ENCODE measurements at regions not wholly inside any gene's neighbourhood (a gene's known extent, or its start where the extent isn't known, plus 50 kb on each side); places are given as distances from the start of the nearest gene placed in this dataset.

DNA sequence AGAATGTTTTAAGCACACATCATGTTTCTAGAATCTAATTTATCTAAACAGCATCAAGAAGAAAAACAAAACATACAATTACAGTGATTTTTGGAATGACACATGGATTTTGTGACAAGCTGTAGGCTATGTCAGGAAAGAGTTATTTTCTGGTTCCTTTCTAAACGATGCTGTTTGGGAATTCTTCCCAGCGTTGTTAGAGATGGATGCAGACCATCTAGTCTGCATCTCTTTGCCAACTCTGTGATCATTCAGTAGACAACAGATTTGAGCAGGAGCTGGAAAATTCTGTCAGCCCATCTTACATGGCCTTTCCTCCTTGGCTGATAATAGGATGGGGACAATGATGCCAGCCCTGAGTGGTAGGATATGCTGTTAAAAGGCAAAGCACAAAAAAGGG, 295.7 kb upstream of the TRPC7 start:
- POLR2A ChIA-PET: no interaction called here
- CTCF ChIA-PET: interaction anchor here (0.6 to 1.0 kb wide), 2 partner anchors 25 to 1204 kb away, joined by 3 to 4 read pairs; no protein-coding TSS in a partner anchor
- TF ChIP-seq ZNF175 (tag by site-specific recombination; IDR thresholded peaks at IDR 0.05): no peak
- TF ChIP-seq YY2 (tag by site-specific recombination; IDR thresholded peaks at IDR 0.05): no peak
- TF ChIP-seq, protein P1, sequence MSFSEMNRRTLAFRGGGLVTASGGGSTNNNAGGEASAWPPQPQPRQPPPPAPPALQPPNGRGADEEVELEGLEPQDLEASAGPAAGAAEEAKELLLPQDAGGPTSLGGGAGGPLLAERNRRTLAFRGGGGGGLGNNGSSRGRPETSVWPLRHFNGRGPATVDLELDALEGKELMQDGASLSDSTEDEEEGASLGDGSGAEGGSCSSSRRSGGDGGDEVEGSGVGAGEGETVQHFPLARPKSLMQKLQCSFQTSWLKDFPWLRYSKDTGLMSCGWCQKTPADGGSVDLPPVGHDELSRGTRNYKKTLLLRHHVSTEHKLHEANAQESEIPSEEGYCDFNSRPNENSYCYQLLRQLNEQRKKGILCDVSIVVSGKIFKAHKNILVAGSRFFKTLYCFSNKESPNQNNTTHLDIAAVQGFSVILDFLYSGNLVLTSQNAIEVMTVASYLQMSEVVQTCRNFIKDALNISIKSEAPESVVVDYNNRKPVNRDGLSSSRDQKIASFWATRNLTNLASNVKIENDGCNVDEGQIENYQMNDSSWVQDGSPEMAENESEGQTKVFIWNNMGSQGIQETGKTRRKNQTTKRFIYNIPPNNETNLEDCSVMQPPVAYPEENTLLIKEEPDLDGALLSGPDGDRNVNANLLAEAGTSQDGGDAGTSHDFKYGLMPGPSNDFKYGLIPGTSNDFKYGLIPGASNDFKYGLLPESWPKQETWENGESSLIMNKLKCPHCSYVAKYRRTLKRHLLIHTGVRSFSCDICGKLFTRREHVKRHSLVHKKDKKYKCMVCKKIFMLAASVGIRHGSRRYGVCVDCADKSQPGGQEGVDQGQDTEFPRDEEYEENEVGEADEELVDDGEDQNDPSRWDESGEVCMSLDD (tag by site-specific recombination; IDR thresholded peaks at IDR 0.05): no peak
- no peak for TF ChIP-seq ZNF571 (tag by site-specific recombination; IDR thresholded peaks at IDR 0.05)
- no peak for TF ChIP-seq ZNF140 (tag by site-specific recombination; IDR thresholded peaks at IDR 0.05)
- no peak for TF ChIP-seq ZNF510 (tag by site-specific recombination; IDR thresholded peaks at IDR 0.05; ENCODE audit: insufficient replicate concordance)
- no peak for TF ChIP-seq ZNF239 (tag by site-specific recombination; IDR thresholded peaks at IDR 0.05)
- no peak for TF ChIP-seq ZNF121 (tag by site-specific recombination; IDR thresholded peaks at IDR 0.05)
- TF ChIP-seq ZNF24 (tag by site-specific recombination; IDR thresholded peaks at IDR 0.05): no peak
- TF ChIP-seq, protein P2, sequence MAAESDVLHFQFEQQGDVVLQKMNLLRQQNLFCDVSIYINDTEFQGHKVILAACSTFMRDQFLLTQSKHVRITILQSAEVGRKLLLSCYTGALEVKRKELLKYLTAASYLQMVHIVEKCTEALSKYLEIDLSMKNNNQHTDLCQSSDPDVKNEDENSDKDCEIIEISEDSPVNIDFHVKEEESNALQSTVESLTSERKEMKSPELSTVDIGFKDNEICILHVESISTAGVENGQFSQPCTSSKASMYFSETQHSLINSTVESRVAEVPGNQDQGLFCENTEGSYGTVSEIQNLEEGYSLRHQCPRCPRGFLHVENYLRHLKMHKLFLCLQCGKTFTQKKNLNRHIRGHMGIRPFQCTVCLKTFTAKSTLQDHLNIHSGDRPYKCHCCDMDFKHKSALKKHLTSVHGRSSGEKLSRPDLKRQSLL (tag by site-specific recombination; IDR thresholded peaks at IDR 0.05): no peak
- TF ChIP-seq ZNF707 (tag by site-specific recombination; IDR thresholded peaks at IDR 0.05): no peak
- no peak for TF ChIP-seq ZNF544 (tag by site-specific recombination; IDR thresholded peaks at IDR 0.05)

DNA sequence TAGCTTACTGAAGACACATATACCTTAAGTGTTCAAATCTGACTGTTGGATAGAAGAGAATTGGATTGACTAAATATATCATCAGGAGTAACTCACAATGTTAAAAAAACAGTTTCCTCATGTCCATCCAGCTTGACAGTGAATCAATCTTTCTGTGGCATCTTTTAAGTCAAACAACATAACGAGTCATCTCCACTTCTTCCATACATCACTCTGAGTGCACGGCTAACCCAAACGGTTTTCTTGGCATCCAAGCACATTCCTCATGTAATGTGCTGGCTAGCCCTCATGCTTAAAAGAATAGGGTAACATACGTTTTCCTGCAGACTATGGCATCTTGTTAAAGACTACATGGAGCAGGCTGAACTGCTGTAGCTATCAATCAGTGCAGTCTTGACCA, 291.5 kb upstream of the TRPC7 start:
- ChIA-PET POLR2A (no interaction called here), CTCF (interaction anchor here (0.7 to 0.9 kb wide), 3 partner anchors 184 to 1103 kb away, joined by 3 read pairs; no protein-coding TSS in a partner anchor)

More for the DNA sequence above, 295.7 kb upstream of the TRPC7 start:
- Histone ChIP-seq H3K4me1 (ENCODE audit: control insufficient read depth, insufficient read depth, low read length) (no peaks in the 10 kb centered on the region), H3K4me3 (ENCODE audit: low read depth, low read length) (no peak overlapping the region), H3K36me3 (ENCODE audit: control insufficient read depth in 2 of 2, insufficient read depth in 1 of 2, low read length in 2 of 2) (no peaks in the 10 kb centered on the region), H3K27ac (ENCODE audit: extremely low read depth, low read depth, low read length) (no peak overlapping the region), H3K9me3 (ENCODE audit: control insufficient read depth, insufficient read depth, low read depth, low read length) (no peaks in the 10 kb centered on the region)

More for the DNA sequence above, 291.5 kb upstream of the TRPC7 start:
- TF ChIP-seq ZNF112 (tag by site-specific recombination; IDR thresholded peaks at IDR 0.05) (no peak), ZNF549 (tag by site-specific recombination; IDR thresholded peaks at IDR 0.05) (no peak), SP7 (tag by site-specific recombination; IDR thresholded peaks at IDR 0.05) (no peak), ZNF76 (tag by site-specific recombination; IDR thresholded peaks at IDR 0.05; ENCODE audit: borderline replicate concordance, low read depth) (no peak), ZNF544 (tag by site-specific recombination; IDR thresholded peaks at IDR 0.05) (no peak)
- TF ChIP-seq, protein P3, sequence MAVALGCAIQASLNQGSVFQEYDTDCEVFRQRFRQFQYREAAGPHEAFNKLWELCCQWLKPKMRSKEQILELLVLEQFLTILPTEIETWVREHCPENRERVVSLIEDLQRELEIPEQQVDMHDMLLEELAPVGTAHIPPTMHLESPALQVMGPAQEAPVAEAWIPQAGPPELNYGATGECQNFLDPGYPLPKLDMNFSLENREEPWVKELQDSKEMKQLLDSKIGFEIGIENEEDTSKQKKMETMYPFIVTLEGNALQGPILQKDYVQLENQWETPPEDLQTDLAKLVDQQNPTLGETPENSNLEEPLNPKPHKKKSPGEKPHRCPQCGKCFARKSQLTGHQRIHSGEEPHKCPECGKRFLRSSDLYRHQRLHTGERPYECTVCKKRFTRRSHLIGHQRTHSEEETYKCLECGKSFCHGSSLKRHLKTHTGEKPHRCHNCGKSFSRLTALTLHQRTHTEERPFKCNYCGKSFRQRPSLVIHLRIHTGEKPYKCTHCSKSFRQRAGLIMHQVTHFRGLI (tag by site-specific recombination; IDR thresholded peaks at IDR 0.05): no peak
- TF ChIP-seq, protein P4, sequence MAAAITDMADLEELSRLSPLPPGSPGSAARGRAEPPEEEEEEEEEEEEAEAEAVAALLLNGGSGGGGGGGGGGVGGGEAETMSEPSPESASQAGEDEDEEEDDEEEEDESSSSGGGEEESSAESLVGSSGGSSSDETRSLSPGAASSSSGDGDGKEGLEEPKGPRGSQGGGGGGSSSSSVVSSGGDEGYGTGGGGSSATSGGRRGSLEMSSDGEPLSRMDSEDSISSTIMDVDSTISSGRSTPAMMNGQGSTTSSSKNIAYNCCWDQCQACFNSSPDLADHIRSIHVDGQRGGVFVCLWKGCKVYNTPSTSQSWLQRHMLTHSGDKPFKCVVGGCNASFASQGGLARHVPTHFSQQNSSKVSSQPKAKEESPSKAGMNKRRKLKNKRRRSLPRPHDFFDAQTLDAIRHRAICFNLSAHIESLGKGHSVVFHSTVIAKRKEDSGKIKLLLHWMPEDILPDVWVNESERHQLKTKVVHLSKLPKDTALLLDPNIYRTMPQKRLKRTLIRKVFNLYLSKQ (tag by site-specific recombination; IDR thresholded peaks at IDR 0.05; ENCODE audit: borderline replicate concordance): no peak
- TF ChIP-seq, protein P5, sequence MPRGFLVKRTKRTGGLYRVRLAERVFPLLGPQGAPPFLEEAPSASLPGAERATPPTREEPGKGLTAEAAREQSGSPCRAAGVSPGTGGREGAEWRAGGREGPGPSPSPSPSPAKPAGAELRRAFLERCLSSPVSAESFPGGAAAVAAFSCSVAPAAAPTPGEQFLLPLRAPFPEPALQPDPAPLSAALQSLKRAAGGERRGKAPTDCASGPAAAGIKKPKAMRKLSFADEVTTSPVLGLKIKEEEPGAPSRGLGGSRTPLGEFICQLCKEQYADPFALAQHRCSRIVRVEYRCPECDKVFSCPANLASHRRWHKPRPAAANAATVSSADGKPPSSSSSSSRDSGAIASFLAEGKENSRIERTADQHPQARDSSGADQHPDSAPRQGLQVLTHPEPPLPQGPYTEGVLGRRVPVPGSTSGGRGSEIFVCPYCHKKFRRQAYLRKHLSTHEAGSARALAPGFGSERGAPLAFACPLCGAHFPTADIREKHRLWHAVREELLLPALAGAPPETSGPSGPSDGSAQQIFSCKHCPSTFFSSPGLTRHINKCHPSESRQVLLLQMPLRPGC (tag by site-specific recombination; IDR thresholded peaks at IDR 0.05): no peak
- TF ChIP-seq, protein P6, sequence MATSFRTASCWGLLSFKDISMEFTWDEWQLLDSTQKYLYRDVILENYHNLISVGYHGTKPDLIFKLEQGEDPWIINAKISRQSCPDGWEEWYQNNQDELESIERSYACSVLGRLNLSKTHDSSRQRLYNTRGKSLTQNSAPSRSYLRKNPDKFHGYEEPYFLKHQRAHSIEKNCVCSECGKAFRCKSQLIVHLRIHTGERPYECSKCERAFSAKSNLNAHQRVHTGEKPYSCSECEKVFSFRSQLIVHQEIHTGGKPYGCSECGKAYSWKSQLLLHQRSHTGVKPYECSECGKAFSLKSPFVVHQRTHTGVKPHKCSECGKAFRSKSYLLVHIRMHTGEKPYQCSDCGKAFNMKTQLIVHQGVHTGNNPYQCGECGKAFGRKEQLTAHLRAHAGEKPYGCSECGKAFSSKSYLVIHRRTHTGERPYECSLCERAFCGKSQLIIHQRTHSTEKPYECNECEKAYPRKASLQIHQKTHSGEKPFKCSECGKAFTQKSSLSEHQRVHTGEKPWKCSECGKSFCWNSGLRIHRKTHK (tag by site-specific recombination; IDR thresholded peaks at IDR 0.05): no peak
- TF ChIP-seq, protein P7, sequence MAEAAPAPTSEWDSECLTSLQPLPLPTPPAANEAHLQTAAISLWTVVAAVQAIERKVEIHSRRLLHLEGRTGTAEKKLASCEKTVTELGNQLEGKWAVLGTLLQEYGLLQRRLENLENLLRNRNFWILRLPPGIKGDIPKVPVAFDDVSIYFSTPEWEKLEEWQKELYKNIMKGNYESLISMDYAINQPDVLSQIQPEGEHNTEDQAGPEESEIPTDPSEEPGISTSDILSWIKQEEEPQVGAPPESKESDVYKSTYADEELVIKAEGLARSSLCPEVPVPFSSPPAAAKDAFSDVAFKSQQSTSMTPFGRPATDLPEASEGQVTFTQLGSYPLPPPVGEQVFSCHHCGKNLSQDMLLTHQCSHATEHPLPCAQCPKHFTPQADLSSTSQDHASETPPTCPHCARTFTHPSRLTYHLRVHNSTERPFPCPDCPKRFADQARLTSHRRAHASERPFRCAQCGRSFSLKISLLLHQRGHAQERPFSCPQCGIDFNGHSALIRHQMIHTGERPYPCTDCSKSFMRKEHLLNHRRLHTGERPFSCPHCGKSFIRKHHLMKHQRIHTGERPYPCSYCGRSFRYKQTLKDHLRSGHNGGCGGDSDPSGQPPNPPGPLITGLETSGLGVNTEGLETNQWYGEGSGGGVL (tag by site-specific recombination; IDR thresholded peaks at IDR 0.05): no peak
- no peak overlapping the region for H3K27ac ChIP-seq (ENCODE audit: extremely low read depth, low read depth, low read length)
- H3K4me1 ChIP-seq (ENCODE audit: control insufficient read depth, insufficient read depth, low read length): peaks cover 2% of the 10 kb centered on the region; the same call in 1 of the 2 replicates
- no peaks in the 10 kb centered on the region for H3K9me3 ChIP-seq (ENCODE audit: control insufficient read depth, insufficient read depth, low read depth, low read length)
- no peaks in the 10 kb centered on the region for H3K36me3 ChIP-seq (ENCODE audit: control insufficient read depth in 2 of 2, insufficient read depth in 1 of 2, low read length in 2 of 2)
- no peak overlapping the region for H3K4me3 ChIP-seq (ENCODE audit: low read depth, low read length)

Measured in HEK293 (cell line).